ENCODE measurements at regions not wholly inside any gene's neighbourhood (a gene's known extent, or its start where the extent isn't known, plus 50 kb on each side); places are given as distances from the start of the nearest gene placed in this dataset.

GRCh38 chr18:78809845-78810244, 169.8 kb upstream of the SALL3 start:
- DNase-seq (ENCODE audit: low spot score), result no peak

GRCh38 chr18:78810706-78811105, 168.9 kb upstream of the SALL3 start:
- Histone ChIP-seq H3K4me1 (ENCODE audit: control insufficient read depth in 1 of 2, low read depth in 2 of 2) (no peaks in the 10 kb centered on the region), H3K27me3 (replicated peaks; ENCODE audit: insufficient read depth) (no peaks in the 10 kb centered on the region), H3K4me3 (no peak overlapping the region), H3K9me3 (no peaks in the 10 kb centered on the region), H3K36me3 (no peaks in the 10 kb centered on the region), H3K27ac (no peak overlapping the region)
- DNase-seq (ENCODE audit: low spot score) (no peak), ATAC-seq (ENCODE audit: insufficient number of reproducible peaks, low FRiP score, low read depth) (no peak)
- no peak for TF ChIP-seq CTCF (IDR thresholded peaks at IDR 0.05)

More at GRCh38 chr18:78809845-78810244, 169.8 kb upstream of the SALL3 start:
- Histone ChIP-seq H3K4me3 (no peak overlapping the region), H3K27me3 (replicated peaks; ENCODE audit: insufficient read depth) (no peaks in the 10 kb centered on the region), H3K36me3 (no peaks in the 10 kb centered on the region), H3K4me1 (ENCODE audit: control insufficient read depth in 1 of 2, low read depth in 2 of 2) (no peaks in the 10 kb centered on the region), H3K27ac (no peak overlapping the region), H3K9me3 (no peaks in the 10 kb centered on the region)
- no peak for ATAC-seq (ENCODE audit: insufficient number of reproducible peaks, low FRiP score, low read depth)
- TF ChIP-seq CTCF (IDR thresholded peaks at IDR 0.05), result no peak

- Histone ChIP-seq H3K36me3 (no peaks in the 10 kb centered on the region), H3K27ac (no peak overlapping the region), H3K27me3 (replicated peaks; ENCODE audit: insufficient read depth) (no peaks in the 10 kb centered on the region), H3K4me1 (ENCODE audit: control insufficient read depth in 1 of 2, low read depth in 2 of 2) (no peaks in the 10 kb centered on the region), H3K9me3 (no peaks in the 10 kb centered on the region), H3K4me3 (no peak overlapping the region)
- DNase-seq (ENCODE audit: low spot score) (no peak), ATAC-seq (ENCODE audit: insufficient number of reproducible peaks, low FRiP score, low read depth) (no peak)
- no peak for TF ChIP-seq CTCF (IDR thresholded peaks at IDR 0.05)
Measured at GRCh38 chr18:78812067-78812466, 167.6 kb upstream of the SALL3 start.

- H3K36me3 ChIP-seq, result no peaks in the 10 kb centered on the region
- H3K4me3 ChIP-seq, result no peak overlapping the region
- TF ChIP-seq CTCF (IDR thresholded peaks at IDR 0.05), result no peak
- no peaks in the 10 kb centered on the region for H3K9me3 ChIP-seq
- DNase-seq (ENCODE audit: low spot score), result no peak
- no peak for ATAC-seq (ENCODE audit: insufficient number of reproducible peaks, low FRiP score, low read depth)
- H3K27me3 ChIP-seq (replicated peaks; ENCODE audit: insufficient read depth), result no peaks in the 10 kb centered on the region
- H3K27ac ChIP-seq, result no peak overlapping the region
- no peaks in the 10 kb centered on the region for H3K4me1 ChIP-seq (ENCODE audit: control insufficient read depth in 1 of 2, low read depth in 2 of 2)
Measured at GRCh38 chr18:78813156-78813555, 166.5 kb upstream of the SALL3 start.

- H3K9me3 ChIP-seq, result no peaks in the 10 kb centered on the region
- no peak overlapping the region for H3K27ac ChIP-seq
- no peaks in the 10 kb centered on the region for H3K4me1 ChIP-seq (ENCODE audit: control insufficient read depth in 1 of 2, low read depth in 2 of 2)
- H3K27me3 ChIP-seq (replicated peaks; ENCODE audit: insufficient read depth), result no peaks in the 10 kb centered on the region
- no peak for ATAC-seq (ENCODE audit: insufficient number of reproducible peaks, low FRiP score, low read depth)
- H3K4me3 ChIP-seq, result no peak overlapping the region
- TF ChIP-seq CTCF (IDR thresholded peaks at IDR 0.05), result no peak
- H3K36me3 ChIP-seq, result no peaks in the 10 kb centered on the region
- DNase-seq (ENCODE audit: low spot score), result no peak
Measured at GRCh38 chr18:78813936-78814710, 165.5 kb upstream of the SALL3 start.
